Trophoblast cell (in vitro differentiated cells and primary cell): ENCODE measurements at regions not wholly inside any gene's neighbourhood (a gene's known extent, or its start where the extent isn't known, plus 50 kb on each side); places are given as distances from the start of the nearest gene placed in this dataset.

ENCODE experiments used
- DNase-seq, 2 donors: peaks; one replicate each; pipeline ENCODE4 v3.0.0-alpha.2; 2016
- H2AFZ ChIP-seq: 2 replicates; pipeline ENCODE4 v1.6.1; 2013; ENCODE audit warnings: low read length, moderate library complexity, mild to moderate bottlenecking; ENCODE audit not compliant: insufficient read depth, poor library complexity
- H2AK5ac ChIP-seq: 2 replicates; pipeline ENCODE4 v1.6.1; 2013; ENCODE audit warnings: mild to moderate bottlenecking, low read length
- H2BK120ac ChIP-seq: 2 replicates; pipeline ENCODE4 v1.6.1; 2013; ENCODE audit warnings: low read length, mild to moderate bottlenecking, moderate library complexity; ENCODE audit not compliant: insufficient read depth, poor library complexity
- H2BK12ac ChIP-seq: 2 replicates; pipeline ENCODE4 v1.6.1; 2013; ENCODE audit warnings: mild to moderate bottlenecking, low read length, moderate library complexity
- H2BK5ac ChIP-seq: 2 replicates; pipeline ENCODE4 v1.6.1; 2013; ENCODE audit warnings: low read length, low read depth, moderate library complexity, mild to moderate bottlenecking; ENCODE audit not compliant: poor library complexity
- H3K14ac ChIP-seq: 2 replicates; pipeline ENCODE4 v1.6.1; 2013; ENCODE audit warnings: mild to moderate bottlenecking, low read length
- H3K18ac ChIP-seq: 2 replicates; pipeline ENCODE4 v1.6.1; 2013; ENCODE audit warnings: mild to moderate bottlenecking, low read length
- H3K23ac ChIP-seq: 2 replicates; pipeline ENCODE4 v1.6.1; 2013; ENCODE audit warnings: low read length
- H3K27ac ChIP-seq: 2 replicates; pipeline ENCODE4 v1.5.1; 2013; ENCODE audit warnings: low read depth, mild to moderate bottlenecking, inconsistent platforms, low read length, moderate library complexity
- H3K27me3 ChIP-seq: 2 replicates; pipeline ENCODE4 v1.6.1; 2013; ENCODE audit warnings: inconsistent platforms, mild to moderate bottlenecking, low read length, moderate library complexity; ENCODE audit not compliant: insufficient read depth
- H3K36me3 ChIP-seq, 2 experiments: 1 replicate in 1 of 2; 2 replicates in 1 of 2; pipeline ENCODE4 v1.6.1; 2013; ENCODE audit warnings: low read length in 2 of 2, mild to moderate bottlenecking in 2 of 2, moderate library complexity in 1 of 2; ENCODE audit not compliant: insufficient read depth in 2 of 2, control insufficient read depth in 1 of 2
- H3K4ac ChIP-seq: 2 replicates; pipeline ENCODE4 v1.6.1; 2013; ENCODE audit warnings: low read depth, mild to moderate bottlenecking, low read length, moderate library complexity
- H3K4me1 ChIP-seq, 2 experiments: 1 replicate in 1 of 2; 2 replicates in 1 of 2; pipeline ENCODE4 v1.6.1; 2013; ENCODE audit warnings: low read length in 2 of 2, mild to moderate bottlenecking in 2 of 2, moderate library complexity in 1 of 2; ENCODE audit not compliant: insufficient read depth in 2 of 2, control insufficient read depth in 1 of 2
- H3K4me2 ChIP-seq: 2 replicates; pipeline ENCODE4 v1.6.1; 2013; ENCODE audit warnings: inconsistent platforms, mild to moderate bottlenecking, low read length, moderate library complexity
- H3K4me3 ChIP-seq: 2 replicates; pipeline ENCODE4 v1.5.1; 2013; ENCODE audit warnings: mild to moderate bottlenecking, low read depth, low read length, inconsistent platforms
- H3K79me1 ChIP-seq: one replicate; pipeline ENCODE4 v1.6.1; 2013; ENCODE audit warnings: low read length
- H3K79me2 ChIP-seq: 2 replicates; pipeline ENCODE4 v1.6.1; 2013; ENCODE audit warnings: low read length, mild to moderate bottlenecking; ENCODE audit not compliant: control insufficient read depth, insufficient read depth, poor library complexity
- H3K9ac ChIP-seq: 2 replicates; pipeline ENCODE4 v1.6.1; 2013; ENCODE audit warnings: mild to moderate bottlenecking, low read length
- H3K9me3 ChIP-seq: 2 replicates; pipeline ENCODE4 v1.6.1; 2013; ENCODE audit warnings: low read depth, mild to moderate bottlenecking, control low read depth, inconsistent platforms, low read length; ENCODE audit not compliant: insufficient read depth
- H4K12ac ChIP-seq: 2 replicates; pipeline ENCODE4 v1.6.1; 2013; ENCODE audit warnings: low read depth, mild to moderate bottlenecking, low read length, moderate library complexity
- H4K8ac ChIP-seq: 2 replicates; pipeline ENCODE4 v1.6.1; 2013; ENCODE audit warnings: low read depth, mild to moderate bottlenecking, low read length, moderate library complexity
- H4K91ac ChIP-seq: one replicate; pipeline ENCODE4 v1.6.1; 2013; ENCODE audit warnings: low read depth, mild to moderate bottlenecking, low read length, moderate library complexity
- WGBS: extraction: QIAGEN DNeasy Blood & Tissue Kit; methylation state at CpG from one replicate; pipeline ENCODE4 v1.1.7; 2013; ENCODE audit warnings: missing lambda C conversion rate; ENCODE audit not compliant: insufficient read length, insufficient coverage; ENCODE audit errors: extremely low coverage; 5-methylcytosine and 5-hydroxymethylcytosine counted together

DNA sequence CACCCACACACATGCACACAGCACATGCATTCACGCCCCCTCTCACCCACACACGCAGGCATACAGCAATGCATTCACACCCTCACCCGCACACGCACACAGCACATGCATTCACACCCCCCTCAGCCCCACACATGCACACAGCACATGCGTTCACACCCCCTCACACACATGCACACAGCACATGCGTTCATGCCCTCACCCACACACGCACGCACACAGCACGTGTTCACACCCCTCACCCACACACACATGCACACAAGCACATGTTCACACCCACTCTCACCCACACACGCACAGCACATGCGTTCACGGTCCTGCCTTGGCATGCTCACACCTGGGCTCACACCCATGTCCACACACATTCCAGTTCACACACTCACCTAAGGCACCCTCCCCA, 64.2 kb downstream of the ENGASE start:
- H2AFZ ChIP-seq, result no peak overlapping the region
- H4K8ac ChIP-seq, result no peak overlapping the region
- H3K23ac ChIP-seq, result no peak overlapping the region
- H2BK120ac ChIP-seq, result no peak overlapping the region
- no peak overlapping the region for H3K14ac ChIP-seq
- H3K4ac ChIP-seq, result no peak overlapping the region
- H2BK12ac ChIP-seq, result no peak overlapping the region
- no peaks in the 10 kb centered on the region for H3K27me3 ChIP-seq
- no peak for DNase-seq
- H3K27ac ChIP-seq, result no peak overlapping the region
- H2BK5ac ChIP-seq, result no peak overlapping the region
- no peak overlapping the region for H3K18ac ChIP-seq
- no CpG with 5 or more reads among the region's 12 CpGs for WGBS
- no peak overlapping the region for H3K9ac ChIP-seq
- H3K36me3 ChIP-seq, result no peaks in the 10 kb centered on the region
- peaks cover 7% of the 10 kb centered on the region for H3K9me3 ChIP-seq
- H4K12ac ChIP-seq, result no peak overlapping the region
- H3K79me2 ChIP-seq, result no peaks in the 10 kb centered on the region
- no peak overlapping the region for H4K91ac ChIP-seq
- no peaks in the 10 kb centered on the region for H3K4me1 ChIP-seq
- no peak overlapping the region for H3K4me2 ChIP-seq
- no peak overlapping the region for H2AK5ac ChIP-seq
- peak overlapping the region; percentile 27 for H3K4me3 ChIP-seq
- no peaks in the 10 kb centered on the region for H3K79me1 ChIP-seq

DNA sequence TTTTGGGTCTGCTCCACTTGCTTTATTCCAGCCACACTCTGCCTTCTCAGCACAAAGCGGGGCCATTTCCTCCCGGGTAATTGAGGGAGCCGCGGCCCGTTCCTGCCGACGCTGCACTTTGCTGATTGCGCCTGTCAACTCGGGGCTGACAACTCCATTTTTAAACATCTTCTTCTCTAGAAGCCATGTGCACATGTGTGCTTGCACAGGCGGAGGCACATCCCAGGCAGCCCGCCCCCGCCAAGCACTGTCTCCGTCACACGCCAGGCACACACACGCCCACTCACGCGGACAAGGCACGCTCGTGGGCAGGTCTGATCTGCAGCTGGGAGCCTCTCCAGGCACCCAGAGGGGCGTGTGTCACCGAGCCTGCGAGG, 63.2 kb downstream of the ENGASE start:
- DNase-seq, result no peak
- H3K79me2 ChIP-seq, result no peaks in the 10 kb centered on the region
- H3K36me3 ChIP-seq, result no peaks in the 10 kb centered on the region
- no peak overlapping the region for H4K8ac ChIP-seq
- H3K4me3 ChIP-seq, result no peak overlapping the region
- no peak overlapping the region for H3K23ac ChIP-seq
- no peak overlapping the region for H3K4ac ChIP-seq
- H2AK5ac ChIP-seq, result no peak overlapping the region
- no peak overlapping the region for H4K91ac ChIP-seq
- H2BK5ac ChIP-seq, result no peak overlapping the region
- H3K27me3 ChIP-seq, result no peaks in the 10 kb centered on the region
- H3K9ac ChIP-seq, result no peak overlapping the region
- no peak overlapping the region for H3K14ac ChIP-seq
- H3K4me2 ChIP-seq, result no peak overlapping the region
- H3K27ac ChIP-seq, result no peak overlapping the region
- H3K9me3 ChIP-seq, result peaks cover 7% of the 10 kb centered on the region
- no peak overlapping the region for H2AFZ ChIP-seq
- WGBS, result no CpG with 5 or more reads among the region's 22 CpGs
- H4K12ac ChIP-seq, result no peak overlapping the region
- no peak overlapping the region for H2BK120ac ChIP-seq
- no peak overlapping the region for H2BK12ac ChIP-seq
- H3K18ac ChIP-seq, result no peak overlapping the region
- H3K79me1 ChIP-seq, result no peaks in the 10 kb centered on the region
- no peaks in the 10 kb centered on the region for H3K4me1 ChIP-seq

DNA sequence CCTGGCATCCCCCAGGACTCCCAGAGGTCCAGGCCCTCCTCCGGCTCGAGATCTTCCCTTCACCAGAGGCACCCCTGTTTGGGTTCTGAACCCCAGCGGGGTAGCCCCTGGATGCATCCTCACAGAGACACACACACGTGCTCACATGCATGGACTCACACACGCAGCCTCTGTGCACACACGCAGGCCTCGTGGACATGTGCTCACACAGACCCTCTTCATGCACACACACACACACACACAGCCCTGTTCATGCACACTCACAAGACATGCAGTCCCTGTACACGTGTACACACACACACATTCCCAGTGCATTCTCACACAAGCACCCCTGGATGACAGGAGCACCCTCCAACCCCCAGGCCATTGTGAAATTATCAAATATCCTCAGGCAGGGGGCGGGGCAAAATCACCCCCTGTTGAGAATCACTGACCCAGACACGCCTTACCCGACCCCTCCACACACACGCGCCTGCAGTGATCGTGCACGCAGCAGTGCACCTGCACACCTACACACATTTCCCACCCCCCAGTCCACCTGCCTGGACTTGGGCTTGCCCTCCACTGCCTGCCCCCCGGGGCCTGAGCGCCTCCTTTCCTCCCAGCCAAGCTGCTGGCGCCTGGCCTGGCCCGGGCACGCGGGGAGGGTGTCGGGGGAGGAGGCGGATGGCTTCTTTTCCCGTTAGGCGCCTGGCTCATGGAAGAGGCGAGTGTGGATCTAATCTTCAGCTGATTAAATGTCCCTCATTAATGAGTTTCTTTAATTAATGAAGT, 62.6 kb downstream of the ENGASE start:
- H3K4me2 ChIP-seq, result no peak overlapping the region
- H3K18ac ChIP-seq, result no peak overlapping the region
- no peaks in the 10 kb centered on the region for H3K79me1 ChIP-seq
- no peaks in the 10 kb centered on the region for H3K36me3 ChIP-seq
- no peak overlapping the region for H2BK120ac ChIP-seq
- no peaks in the 10 kb centered on the region for H3K79me2 ChIP-seq
- no peak overlapping the region for H4K91ac ChIP-seq
- no peak overlapping the region for H2BK12ac ChIP-seq
- no peak overlapping the region for H3K27ac ChIP-seq
- no peak overlapping the region for H2AFZ ChIP-seq
- no peak overlapping the region for H3K4me3 ChIP-seq
- no peak overlapping the region for H3K9ac ChIP-seq
- H4K12ac ChIP-seq, result no peak overlapping the region
- no peak overlapping the region for H3K14ac ChIP-seq
- no peak overlapping the region for H3K23ac ChIP-seq
- no peak overlapping the region for H2AK5ac ChIP-seq
- no CpG with 5 or more reads among the region's 26 CpGs for WGBS
- no peaks in the 10 kb centered on the region for H3K27me3 ChIP-seq
- H3K4ac ChIP-seq, result no peak overlapping the region
- no peaks in the 10 kb centered on the region for H3K4me1 ChIP-seq
- H3K9me3 ChIP-seq, result peaks cover 7% of the 10 kb centered on the region
- DNase-seq, result no peak
- no peak overlapping the region for H4K8ac ChIP-seq
- H2BK5ac ChIP-seq, result no peak overlapping the region

- H3K27ac ChIP-seq, result no peak overlapping the region
- H3K4ac ChIP-seq, result no peak overlapping the region
- no peaks in the 10 kb centered on the region for H3K79me1 ChIP-seq
- no peak overlapping the region for H3K4me2 ChIP-seq
- H3K9me3 ChIP-seq, result peaks cover 7% of the 10 kb centered on the region
- no peak overlapping the region for H2AFZ ChIP-seq
- H3K36me3 ChIP-seq, result no peaks in the 10 kb centered on the region
- no peaks in the 10 kb centered on the region for H3K27me3 ChIP-seq
- no peak overlapping the region for H3K4me3 ChIP-seq
- WGBS, result no CpG with 5 or more reads among the region's 10 CpGs
- DNase-seq, result no peak
- H2BK5ac ChIP-seq, result no peak overlapping the region
- H3K23ac ChIP-seq, result no peak overlapping the region
- no peak overlapping the region for H2BK120ac ChIP-seq
- H2AK5ac ChIP-seq, result no peak overlapping the region
- H4K8ac ChIP-seq, result no peak overlapping the region
- no peak overlapping the region for H3K18ac ChIP-seq
- H3K9ac ChIP-seq, result no peak overlapping the region
- no peaks in the 10 kb centered on the region for H3K4me1 ChIP-seq
- no peaks in the 10 kb centered on the region for H3K79me2 ChIP-seq
- H2BK12ac ChIP-seq, result no peak overlapping the region
- H4K12ac ChIP-seq, result no peak overlapping the region
- H4K91ac ChIP-seq, result no peak overlapping the region
- H3K14ac ChIP-seq, result no peak overlapping the region
These were observed 62.0 kb downstream of the ENGASE start for GRCh38 chr17:79136596-79136995.
